SJSA1 (cell line): ENCODE measurements at regions not wholly inside any gene's neighbourhood (a gene's known extent, or its start where the extent isn't known, plus 50 kb on each side); places are given as distances from the start of the nearest gene placed in this dataset.

Source experiments
- DNase-seq, 2 experiments: peaks; one replicate each; pipeline ENCODE4 v3.0.0-alpha.2; 2015 to 2020; ENCODE audit warnings: low spot score in 2 of 2, low read depth in 1 of 2
- H3K27ac ChIP-seq: fragments of 250-450 bp; sonication (Bioruptor Pico); 2 replicates; pipeline ENCODE4 v1.5.1; 2020; ENCODE audit warnings: mild to moderate bottlenecking, moderate library complexity
- H3K27me3 ChIP-seq: fragments of 250-450 bp; sonication (Bioruptor Pico); replicated peaks from 2 replicates; pipeline ENCODE4 v1.5.1; 2020; ENCODE audit warnings: mild to moderate bottlenecking, moderate library complexity
- H3K36me3 ChIP-seq: fragments of 250-450 bp; sonication (Bioruptor Pico); 2 replicates; pipeline ENCODE4 v1.5.1; 2020; ENCODE audit warnings: mild to moderate bottlenecking
- H3K4me1 ChIP-seq: fragments of 250-450 bp; sonication (Bioruptor Pico); replicated peaks from 2 replicates; pipeline ENCODE4 v1.6.1; 2021; ENCODE audit warnings: mild to moderate bottlenecking
- H3K4me3 ChIP-seq: fragments of 250-450 bp; sonication (Bioruptor Pico); 2 replicates; pipeline ENCODE4 v1.5.1; 2020; ENCODE audit warnings: mild to moderate bottlenecking
- H3K9me3 ChIP-seq: fragments of 250-450 bp; sonication (Bioruptor Pico); replicated peaks from 2 replicates; pipeline ENCODE4 v1.5.1; 2020; ENCODE audit warnings: mild to moderate bottlenecking

GRCh38 chr3:182105875-182106274 is 394.1 kb downstream of the SOX2 start:
- peaks cover 12% of the 10 kb centered on the region for H3K4me1 ChIP-seq

GRCh38 chr3:182108371-182108770 is 396.6 kb downstream of the SOX2 start:
- no peaks in the 10 kb centered on the region for H3K27me3 ChIP-seq
- H3K4me1 ChIP-seq: peaks cover 12% of the 10 kb centered on the region
- no peak overlapping the region for H3K27ac ChIP-seq
- 0 out of 2 replicates have a peak, but pooled peaks cover 3% of the 10 kb centered on the region for H3K9me3 ChIP-seq
- no peak overlapping the region for H3K4me3 ChIP-seq
- no peaks in the 10 kb centered on the region for H3K36me3 ChIP-seq
- no peak for DNase-seq

More at GRCh38 chr3:182105875-182106274, 394.1 kb downstream of the SOX2 start:
- no peak overlapping the region for H3K4me3 ChIP-seq
- no peaks in the 10 kb centered on the region for H3K27me3 ChIP-seq
- 0 out of 2 replicates have a peak, but pooled peaks cover 3% of the 10 kb centered on the region for H3K9me3 ChIP-seq
- H3K36me3 ChIP-seq: no peaks in the 10 kb centered on the region
- DNase-seq: peak in 1 of 2 experiments; percentile 6
- H3K27ac ChIP-seq: 0 out of 2 replicates have a peak overlapping the region, but pooled peaks have one; percentile 20

GRCh38 chr3:182111967-182112366 is 400.2 kb downstream of the SOX2 start:
- no peaks in the 10 kb centered on the region for H3K9me3 ChIP-seq
- no peaks in the 10 kb centered on the region for H3K27me3 ChIP-seq
- peaks cover 10% of the 10 kb centered on the region for H3K4me1 ChIP-seq
- no peak for DNase-seq
- no peak overlapping the region for H3K27ac ChIP-seq
- no peak overlapping the region for H3K4me3 ChIP-seq
- H3K36me3 ChIP-seq: no peaks in the 10 kb centered on the region

GRCh38 chr3:182115328-182116015 is 403.7 kb downstream of the SOX2 start:
- no peak overlapping the region for H3K4me3 ChIP-seq
- H3K27ac ChIP-seq: no peak overlapping the region
- H3K36me3 ChIP-seq: no peaks in the 10 kb centered on the region
- no peaks in the 10 kb centered on the region for H3K9me3 ChIP-seq
- no peaks in the 10 kb centered on the region for H3K27me3 ChIP-seq
- no peak for DNase-seq
- H3K4me1 ChIP-seq: peaks cover 22% of the 10 kb centered on the region

- Histone ChIP-seq H3K4me1 (peaks cover 27% of the 10 kb centered on the region), H3K36me3 (no peaks in the 10 kb centered on the region), H3K4me3 (no peak overlapping the region), H3K9me3 (no peaks in the 10 kb centered on the region), H3K27me3 (no peaks in the 10 kb centered on the region), H3K27ac (no peak overlapping the region)
- DNase-seq: peak in 1 of 2 experiments; percentile 21
Measured at GRCh38 chr3:182116386-182116785, 404.7 kb downstream of the SOX2 start.

- Histone ChIP-seq H3K36me3 (no peaks in the 10 kb centered on the region), H3K27me3 (no peaks in the 10 kb centered on the region)
- DNase-seq: no peak
Measured at GRCh38 chr3:182117131-182117530, 405.4 kb downstream of the SOX2 start.

GRCh38 chr3:182117583-182117982 is 405.9 kb downstream of the SOX2 start:
- H3K4me3 ChIP-seq: no peak overlapping the region
- no peaks in the 10 kb centered on the region for H3K36me3 ChIP-seq
- H3K9me3 ChIP-seq: no peaks in the 10 kb centered on the region
- DNase-seq: peak in 1 of 2 experiments; percentile 13
- H3K27me3 ChIP-seq: no peaks in the 10 kb centered on the region
- H3K27ac ChIP-seq: peak overlapping the region; percentile 35
- peaks cover 27% of the 10 kb centered on the region for H3K4me1 ChIP-seq

More at GRCh38 chr3:182117131-182117530, 405.4 kb downstream of the SOX2 start:
- Histone ChIP-seq H3K4me1 (peaks cover 27% of the 10 kb centered on the region), H3K27ac (peak overlapping the region; percentile 35), H3K9me3 (no peaks in the 10 kb centered on the region), H3K4me3 (no peak overlapping the region)

- H3K4me1 ChIP-seq: peaks cover 27% of the 10 kb centered on the region
- no peaks in the 10 kb centered on the region for H3K9me3 ChIP-seq
- no peak overlapping the region for H3K4me3 ChIP-seq
- peak; percentile 71 to 81 for DNase-seq
- no peaks in the 10 kb centered on the region for H3K27me3 ChIP-seq
- peak overlapping the region; percentile 35 for H3K27ac ChIP-seq
- H3K36me3 ChIP-seq: no peaks in the 10 kb centered on the region
Measured at GRCh38 chr3:182118066-182118465, 406.3 kb downstream of the SOX2 start.

GRCh38 chr3:182121401-182121800 is 409.7 kb downstream of the SOX2 start:
- no peaks in the 10 kb centered on the region for H3K36me3 ChIP-seq
- peaks cover 20% of the 10 kb centered on the region for H3K4me1 ChIP-seq
- no peak overlapping the region for H3K4me3 ChIP-seq
- no peak for DNase-seq
- no peaks in the 10 kb centered on the region for H3K27me3 ChIP-seq
- no peak overlapping the region for H3K27ac ChIP-seq
- H3K9me3 ChIP-seq: no peaks in the 10 kb centered on the region

- DNase-seq: no peak
- no peak overlapping the region for H3K4me3 ChIP-seq
- no peak overlapping the region for H3K27ac ChIP-seq
- H3K27me3 ChIP-seq: no peaks in the 10 kb centered on the region
- H3K4me1 ChIP-seq: peaks cover 11% of the 10 kb centered on the region
- no peaks in the 10 kb centered on the region for H3K9me3 ChIP-seq
- H3K36me3 ChIP-seq: no peaks in the 10 kb centered on the region
Measured at GRCh38 chr3:182122779-182123178, 411.1 kb downstream of the SOX2 start.

- no peak for DNase-seq
- Histone ChIP-seq H3K4me3 (no peak overlapping the region), H3K9me3 (no peaks in the 10 kb centered on the region), H3K27me3 (no peaks in the 10 kb centered on the region), H3K4me1 (peaks cover 4% of the 10 kb centered on the region; the same call in 1 of the 2 replicates), H3K27ac (no peak overlapping the region), H3K36me3 (no peaks in the 10 kb centered on the region)
Measured at GRCh38 chr3:182124187-182124586, 412.5 kb downstream of the SOX2 start.

- DNase-seq: no peak
- H3K4me3 ChIP-seq: no peak overlapping the region
- no peaks in the 10 kb centered on the region for H3K9me3 ChIP-seq
- no peaks in the 10 kb centered on the region for H3K27me3 ChIP-seq
- H3K4me1 ChIP-seq: peaks cover 4% of the 10 kb centered on the region; the same call in 1 of the 2 replicates
- H3K27ac ChIP-seq: no peak overlapping the region
- no peaks in the 10 kb centered on the region for H3K36me3 ChIP-seq
Measured at GRCh38 chr3:182124716-182125115, 413.0 kb downstream of the SOX2 start.

GRCh38 chr3:182129740-182130139 is 418.0 kb downstream of the SOX2 start:
- H3K9me3 ChIP-seq: no peaks in the 10 kb centered on the region
- H3K4me1 ChIP-seq: peaks cover 3% of the 10 kb centered on the region; the same call in 1 of the 2 replicates
- no peak for DNase-seq

GRCh38 chr3:182133752-182134151 is 422.0 kb downstream of the SOX2 start:
- no peak for DNase-seq
- H3K9me3 ChIP-seq: no peaks in the 10 kb centered on the region
- H3K27me3 ChIP-seq: no peaks in the 10 kb centered on the region
- peaks cover 8% of the 10 kb centered on the region for H3K4me1 ChIP-seq
- H3K27ac ChIP-seq: no peak overlapping the region
- H3K36me3 ChIP-seq: no peaks in the 10 kb centered on the region
- H3K4me3 ChIP-seq: no peak overlapping the region

More at GRCh38 chr3:182129740-182130139, 418.0 kb downstream of the SOX2 start:
- H3K36me3 ChIP-seq: no peaks in the 10 kb centered on the region
- H3K4me3 ChIP-seq: no peak overlapping the region
- H3K27ac ChIP-seq: no peak overlapping the region
- no peaks in the 10 kb centered on the region for H3K27me3 ChIP-seq
